CD8-positive, alpha-beta memory T cell (primary cell): ENCODE measurements at regions not wholly inside any gene's neighbourhood (a gene's known extent, or its start where the extent isn't known, plus 50 kb on each side); places are given as distances from the start of the nearest gene placed in this dataset.
"Not testable (repeated sequence)": the region's sequence is repeated elsewhere in the genome, so short reads cannot be mapped to it uniquely, and the experiment has no call there.

ENCODE experiments used
- CTCF ChIA-PET: fragments of 350-600 bp; sonication (Branson Sonifier 250); formaldehyde crosslinking; loops from one replicate; lab custom pipeline; 2021; ENCODE audit warnings: antibody characterized with exemption; lab: Charles Lee
- POLR2A ChIA-PET: fragments of 350-600 bp; sonication (Branson Sonifier 250); formaldehyde crosslinking; loops from one replicate; lab custom pipeline; 2021; ENCODE audit warnings: antibody characterized with exemption; lab: Charles Lee
- DNase-seq, 5 donors: peaks; one replicate each; pipeline versions ENCODE4 v3.0.0 to v3.0.0-alpha.2; 2020 to 2022; ENCODE audit warnings: mixed read lengths in 1 of 5
- H3K27ac ChIP-seq: one replicate; pipeline ENCODE4 v1.7.0; 2013; ENCODE audit warnings: low read depth, mild to moderate bottlenecking, low read length, moderate library complexity
- H3K27me3 ChIP-seq: 2 replicates; pipeline ENCODE4 v1.7.0; 2013; ENCODE audit warnings: low read length, mild to moderate bottlenecking; ENCODE audit not compliant: insufficient read depth, poor library complexity, severe bottlenecking
- H3K36me3 ChIP-seq: 2 replicates; pipeline ENCODE4 v1.7.0; 2013; ENCODE audit warnings: mild to moderate bottlenecking, low read length, moderate library complexity; ENCODE audit not compliant: insufficient read depth
- H3K4me1 ChIP-seq: 2 replicates; pipeline ENCODE4 v1.7.0; 2013; ENCODE audit warnings: mild to moderate bottlenecking, low read length, moderate library complexity; ENCODE audit not compliant: insufficient read depth
- H3K4me3 ChIP-seq: 2 replicates; pipeline ENCODE4 v1.7.0; 2013; ENCODE audit warnings: mild to moderate bottlenecking, low read length
- H3K9me3 ChIP-seq: 2 replicates; pipeline ENCODE4 v1.7.0; 2013; ENCODE audit warnings: mild to moderate bottlenecking, low read length
- H3K27ac Mint-ChIP-seq, 8 donors: one replicate each; pipeline ENCODE4 v1.8.0; 2020 to 2021; ENCODE audit warnings: mixed read lengths in 8 of 8, mild to moderate bottlenecking in 6 of 8, inconsistent platforms in 3 of 8, moderate library complexity in 3 of 8
- H3K27me3 Mint-ChIP-seq, 2 donors: one replicate each; pipeline ENCODE4 v1.8.0; 2020 to 2021; ENCODE audit warnings: mixed read lengths in 2 of 2, mild to moderate bottlenecking in 1 of 2, moderate library complexity in 1 of 2
- H3K36me3 Mint-ChIP-seq, 3 donors: one replicate each; pipeline ENCODE4 v1.8.0; 2020 to 2021; ENCODE audit warnings: mixed read lengths in 3 of 3, inconsistent platforms in 1 of 3, mild to moderate bottlenecking in 1 of 3
- H3K4me1 Mint-ChIP-seq, 3 donors: one replicate each; pipeline ENCODE4 v1.8.0; 2020 to 2021; ENCODE audit warnings: mixed read lengths in 3 of 3, inconsistent platforms in 1 of 3, mild to moderate bottlenecking in 1 of 3
- H3K4me3 Mint-ChIP-seq, 7 donors: one replicate each; pipeline ENCODE4 v1.8.0; 2020 to 2021; ENCODE audit warnings: mixed read lengths in 7 of 7, mild to moderate bottlenecking in 6 of 7, moderate library complexity in 4 of 7, inconsistent platforms in 2 of 7
- H3K9me3 Mint-ChIP-seq, 5 donors: one replicate each; pipeline ENCODE4 v1.8.0; 2020 to 2022; ENCODE audit warnings: mixed read lengths in 5 of 5, mild to moderate bottlenecking in 3 of 5, moderate library complexity in 2 of 5, inconsistent platforms in 1 of 5

GRCh38 chrX:131675596-131676194 is 131.8 kb downstream of the OR13H1 start:
- H3K4me3 ChIP-seq = no peak overlapping the region
- ChIA-PET CTCF (no interaction called here), POLR2A (no interaction called here)
- Mint-ChIP-seq H3K9me3 (no peaks in the 10 kb centered on the region), H3K27ac (no peak overlapping the region), H3K36me3 (no peaks in the 10 kb centered on the region), H3K4me3 (no peak overlapping the region), H3K27me3 (peaks cover 0 to 17% of the 10 kb centered on the region in 2 donors), H3K4me1 (peaks cover 0 to 2% (median 0%) of the 10 kb centered on the region in 3 donors)
- no peaks in the 10 kb centered on the region for H3K36me3 ChIP-seq
- H3K4me1 ChIP-seq = no peaks in the 10 kb centered on the region
- H3K27me3 ChIP-seq = no peaks in the 10 kb centered on the region
- no peak overlapping the region for H3K27ac ChIP-seq
- DNase-seq = no peak
- no peaks in the 10 kb centered on the region for H3K9me3 ChIP-seq

- Histone ChIP-seq H3K9me3 (no peaks in the 10 kb centered on the region), H3K27me3 (no peaks in the 10 kb centered on the region), H3K36me3 (no peaks in the 10 kb centered on the region), H3K27ac (no peak overlapping the region), H3K4me1 (no peaks in the 10 kb centered on the region), H3K4me3 (no peak overlapping the region)
- Mint-ChIP-seq H3K27me3 (peaks cover 0 to 18% of the 10 kb centered on the region in 2 donors), H3K4me1 (peaks cover 0 to 2% (median 0%) of the 10 kb centered on the region in 3 donors), H3K4me3 (no peak overlapping the region), H3K36me3 (no peaks in the 10 kb centered on the region), H3K27ac (no peak overlapping the region), H3K9me3 (peaks cover 0 to 2% (median 0%) of the 10 kb centered on the region in 5 donors)
- POLR2A ChIA-PET = no interaction called here
- peak in 3 of 5 donors; percentile 25 to 45 (median 34) for DNase-seq
- CTCF ChIA-PET = interaction anchor here (1.5 kb wide), 1 partner anchor 163 kb away, joined by 6 read pairs; no protein-coding TSS in a partner anchor
These were observed 134.1 kb downstream of the OR13H1 start for GRCh38 chrX:131677655-131678628.

- H3K9me3 ChIP-seq, H3K27ac ChIP-seq, CTCF ChIA-PET, H3K4me1 Mint-ChIP-seq, H3K4me3 ChIP-seq, H3K27me3 ChIP-seq, H3K4me1 ChIP-seq, H3K27ac Mint-ChIP-seq, H3K4me3 Mint-ChIP-seq, POLR2A ChIA-PET, DNase-seq, H3K36me3 Mint-ChIP-seq, H3K9me3 Mint-ChIP-seq, H3K36me3 ChIP-seq: not testable (repeated sequence)
- H3K27me3 Mint-ChIP-seq = peaks cover 0 to 19% of the 10 kb centered on the region in 2 donors
These were observed 138.9 kb downstream of the OR13H1 start for GRCh38 chrX:131682735-131683134.

GRCh38 chrX:131693359-131693758 is 149.5 kb downstream of the OR13H1 start:
- ChIA-PET CTCF (no interaction called here), POLR2A (no interaction called here)
- Histone ChIP-seq H3K27ac (no peak overlapping the region), H3K4me1 (no peaks in the 10 kb centered on the region), H3K27me3 (no peaks in the 10 kb centered on the region), H3K36me3 (no peaks in the 10 kb centered on the region), H3K4me3 (no peak overlapping the region), H3K9me3 (no peaks in the 10 kb centered on the region)
- Mint-ChIP-seq H3K4me3 (no peak overlapping the region), H3K9me3 (no peaks in the 10 kb centered on the region), H3K4me1 (no peaks in the 10 kb centered on the region), H3K27me3 (peaks cover 4 to 7% of the 10 kb centered on the region in 2 donors), H3K36me3 (peaks cover 0 to 3% (median 0%) of the 10 kb centered on the region in 3 donors), H3K27ac (no peak overlapping the region)
- DNase-seq = no peak

GRCh38 chrX:131696989-131697388 is 153.1 kb downstream of the OR13H1 start:
- H3K4me3 Mint-ChIP-seq, H3K9me3 Mint-ChIP-seq, H3K27me3 Mint-ChIP-seq: not testable (repeated sequence)

GRCh38 chrX:131703646-131704045 is 159.8 kb downstream of the OR13H1 start:
- peak overlapping the region in 5 of 7 donors; percentile 87 to 98 (median 95) for H3K4me3 Mint-ChIP-seq
- no peak overlapping the region for H3K27ac ChIP-seq

More at GRCh38 chrX:131696989-131697388, 153.1 kb downstream of the OR13H1 start:
- H3K36me3 ChIP-seq, H3K4me1 Mint-ChIP-seq, H3K9me3 ChIP-seq, DNase-seq, H3K36me3 Mint-ChIP-seq, H3K27me3 ChIP-seq, H3K4me3 ChIP-seq, CTCF ChIA-PET, H3K4me1 ChIP-seq, H3K27ac ChIP-seq, POLR2A ChIA-PET, H3K27ac Mint-ChIP-seq: not testable (repeated sequence)

GRCh38 chrX:131704136-131704695 is 160.3 kb downstream of the OR13H1 start:
- H3K9me3 ChIP-seq = no peaks in the 10 kb centered on the region
- no peaks in the 10 kb centered on the region for H3K27me3 ChIP-seq
- H3K27ac Mint-ChIP-seq = peak overlapping the region in 5 of 8 donors; percentile 78 to 96 (median 94)
- peaks cover 0 to under 1% of the 10 kb centered on the region in 2 donors for H3K27me3 Mint-ChIP-seq
- peaks cover 0 to 2% (median 0%) of the 10 kb centered on the region in 5 donors for H3K9me3 Mint-ChIP-seq
- ChIA-PET CTCF (no interaction called here), POLR2A (no interaction called here)
- no peaks in the 10 kb centered on the region for H3K36me3 ChIP-seq
- H3K4me1 Mint-ChIP-seq = peaks cover 0 to 11% (median 4%) of the 10 kb centered on the region in 3 donors
- no peak overlapping the region for H3K27ac ChIP-seq
- H3K4me3 ChIP-seq = no peak overlapping the region
- DNase-seq = peak in 2 of 5 donors; percentile 85 to 86
- no peaks in the 10 kb centered on the region for H3K4me1 ChIP-seq
- no peaks in the 10 kb centered on the region for H3K36me3 Mint-ChIP-seq
- H3K4me3 Mint-ChIP-seq = peak overlapping the region in 5 of 7 donors; percentile 87 to 98 (median 95)

More at GRCh38 chrX:131703646-131704045, 159.8 kb downstream of the OR13H1 start:
- DNase-seq = no peak
- no peaks in the 10 kb centered on the region for H3K9me3 ChIP-seq
- no peaks in the 10 kb centered on the region for H3K27me3 ChIP-seq
- Mint-ChIP-seq H3K36me3 (no peaks in the 10 kb centered on the region), H3K27me3 (peaks cover 0 to 1% of the 10 kb centered on the region in 2 donors), H3K9me3 (peaks cover 0 to 2% (median 0%) of the 10 kb centered on the region in 5 donors), H3K27ac (peak overlapping the region in 1 of 8 donors; percentile 72), H3K4me1 (peaks cover 0 to 11% (median 4%) of the 10 kb centered on the region in 3 donors)
- no peaks in the 10 kb centered on the region for H3K4me1 ChIP-seq
- ChIA-PET POLR2A (no interaction called here), CTCF (no interaction called here)
- no peak overlapping the region for H3K4me3 ChIP-seq
- H3K36me3 ChIP-seq = no peaks in the 10 kb centered on the region

- Histone ChIP-seq H3K27ac (no peak overlapping the region), H3K9me3 (no peaks in the 10 kb centered on the region), H3K27me3 (no peaks in the 10 kb centered on the region), H3K4me3 (no peak overlapping the region), H3K4me1 (no peaks in the 10 kb centered on the region), H3K36me3 (no peaks in the 10 kb centered on the region)
- Mint-ChIP-seq H3K9me3 (no peaks in the 10 kb centered on the region), H3K36me3 (no peaks in the 10 kb centered on the region), H3K4me3 (no peak overlapping the region), H3K4me1 (peaks cover 0 to 7% (median 6%) of the 10 kb centered on the region in 3 donors), H3K27ac (no peak overlapping the region), H3K27me3 (no peaks in the 10 kb centered on the region)
- ChIA-PET POLR2A (no interaction called here), CTCF (no interaction called here)
- DNase-seq = no peak
These were observed 165.7 kb downstream of the OR13H1 start for GRCh38 chrX:131709553-131709952.
